ENCODE measurements at regions not wholly inside any gene's neighbourhood (a gene's known extent, or its start where the extent isn't known, plus 50 kb on each side); places are given as distances from the start of the nearest gene placed in this dataset.
"Not testable (repeated sequence)": the region's sequence is repeated elsewhere in the genome, so short reads cannot be mapped to it uniquely, and the experiment has no call there.

- peaks cover 3% of the 10 kb centered on the region for H3K9me3 ChIP-seq (replicated peaks; ENCODE audit: low read length)
- no peak overlapping the region for H3K4me2 ChIP-seq (ENCODE audit: low read length)
- H3K4me1 ChIP-seq (ENCODE audit: control insufficient read depth, insufficient read depth, low read length), result no peaks in the 10 kb centered on the region
- H3K4me3 ChIP-seq (ENCODE audit: low read length), result no peak overlapping the region
- no peaks in the 10 kb centered on the region for H3K36me3 ChIP-seq (ENCODE audit: insufficient read depth, low read length)
- no peaks in the 10 kb centered on the region for H3K27me3 ChIP-seq (ENCODE audit: control insufficient read depth, insufficient read depth, low read length)
- H3K9ac ChIP-seq (ENCODE audit: low read depth, low read length), result no peak overlapping the region
Measured at GRCh38 chr11:25615841-25616240, 716.1 kb upstream of the ANO3 start.

- Histone ChIP-seq H3K36me3 (ENCODE audit: insufficient read depth, low read length) (no peaks in the 10 kb centered on the region), H3K9ac (ENCODE audit: low read depth, low read length) (no peak overlapping the region), H3K27me3 (ENCODE audit: control insufficient read depth, insufficient read depth, low read length) (no peaks in the 10 kb centered on the region), H3K4me1 (ENCODE audit: control insufficient read depth, insufficient read depth, low read length) (no peaks in the 10 kb centered on the region), H3K4me3 (ENCODE audit: low read length) (no peak overlapping the region), H3K9me3 (replicated peaks; ENCODE audit: low read length) (peaks cover 7% of the 10 kb centered on the region), H3K4me2 (ENCODE audit: low read length) (no peak overlapping the region)
Measured at GRCh38 chr11:25625094-25625493, 706.8 kb upstream of the ANO3 start.

DNA sequence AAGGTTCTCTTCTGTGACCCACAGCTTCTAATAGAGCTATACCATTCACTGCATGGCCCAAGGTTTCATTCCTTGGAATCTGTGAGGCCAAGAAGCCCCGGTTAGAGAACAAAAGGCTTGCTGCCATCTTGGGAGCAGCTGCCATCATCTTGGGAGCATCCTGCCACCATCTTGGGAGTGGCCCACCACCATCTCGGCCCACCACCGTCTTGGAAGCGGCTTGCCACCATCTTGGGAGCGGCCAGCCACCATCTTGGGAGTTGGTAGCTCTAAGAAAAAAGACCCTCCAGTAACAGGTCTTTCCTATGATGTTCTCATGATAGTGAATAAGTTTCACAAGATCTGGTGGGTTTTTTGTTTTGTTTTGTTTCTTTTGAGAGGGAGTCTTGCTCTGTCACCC lies 703.9 kb upstream of the ANO3 start:
- H3K36me3 ChIP-seq (ENCODE audit: insufficient read depth, low read length), result no peaks in the 10 kb centered on the region
- H3K4me1 ChIP-seq (ENCODE audit: control insufficient read depth, insufficient read depth, low read length), result no peaks in the 10 kb centered on the region
- peaks cover 7% of the 10 kb centered on the region for H3K9me3 ChIP-seq (replicated peaks; ENCODE audit: low read length)
- no peak overlapping the region for H3K4me3 ChIP-seq (ENCODE audit: low read length)
- H3K27me3 ChIP-seq (ENCODE audit: control insufficient read depth, insufficient read depth, low read length), result no peaks in the 10 kb centered on the region
- no peak overlapping the region for H3K9ac ChIP-seq (ENCODE audit: low read depth, low read length)
- H3K4me2 ChIP-seq (ENCODE audit: low read length), result no peak overlapping the region

DNA sequence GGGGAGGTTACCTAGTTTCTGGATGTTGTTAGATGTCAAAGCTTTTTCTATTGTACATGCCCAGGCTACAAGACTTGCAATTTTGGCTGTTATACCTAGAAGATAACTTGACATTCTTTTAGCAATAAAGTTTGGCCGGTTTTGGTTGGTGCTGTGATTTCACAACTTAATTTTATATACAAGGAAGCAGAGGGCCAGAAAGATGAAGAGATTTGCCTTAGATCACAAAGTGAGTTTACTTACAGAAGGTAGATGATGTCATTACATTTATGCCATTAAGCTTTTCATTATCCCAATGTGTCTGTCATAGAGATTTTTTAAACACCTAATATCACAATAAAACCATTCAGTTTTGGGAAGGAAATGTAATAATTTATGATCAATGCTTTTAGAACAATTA lies 698.7 kb upstream of the ANO3 start:
- H3K27me3 ChIP-seq (ENCODE audit: control insufficient read depth, insufficient read depth, low read length), result no peaks in the 10 kb centered on the region
- peaks cover 3% of the 10 kb centered on the region for H3K9me3 ChIP-seq (replicated peaks; ENCODE audit: low read length)
- no peak overlapping the region for H3K4me3 ChIP-seq (ENCODE audit: low read length)
- H3K9ac ChIP-seq (ENCODE audit: low read depth, low read length), result no peak overlapping the region
- H3K4me1 ChIP-seq (ENCODE audit: control insufficient read depth, insufficient read depth, low read length), result no peaks in the 10 kb centered on the region
- no peak overlapping the region for H3K4me2 ChIP-seq (ENCODE audit: low read length)
- H3K36me3 ChIP-seq (ENCODE audit: insufficient read depth, low read length), result no peaks in the 10 kb centered on the region

- H3K9ac ChIP-seq (ENCODE audit: low read depth, low read length); H3K4me1 ChIP-seq (ENCODE audit: control insufficient read depth, insufficient read depth, low read length); H3K36me3 ChIP-seq (ENCODE audit: insufficient read depth, low read length); H3K9me3 ChIP-seq (replicated peaks; ENCODE audit: low read length); H3K27me3 ChIP-seq (ENCODE audit: control insufficient read depth, insufficient read depth, low read length); H3K4me2 ChIP-seq (ENCODE audit: low read length); H3K4me3 ChIP-seq (ENCODE audit: low read length): not testable (repeated sequence)
Measured at GRCh38 chr11:25649220-25649619, 682.7 kb upstream of the ANO3 start.

GRCh38 chr11:25650319-25650718 lies 681.6 kb upstream of the ANO3 start:
- Histone ChIP-seq H3K9me3 (replicated peaks; ENCODE audit: low read length) (no peaks in the 10 kb centered on the region), H3K9ac (ENCODE audit: low read depth, low read length) (no peak overlapping the region), H3K4me3 (ENCODE audit: low read length) (no peak overlapping the region), H3K4me1 (ENCODE audit: control insufficient read depth, insufficient read depth, low read length) (no peaks in the 10 kb centered on the region), H3K27me3 (ENCODE audit: control insufficient read depth, insufficient read depth, low read length) (no peaks in the 10 kb centered on the region), H3K36me3 (ENCODE audit: insufficient read depth, low read length) (no peaks in the 10 kb centered on the region), H3K4me2 (ENCODE audit: low read length) (no peak overlapping the region)

- H3K36me3 ChIP-seq (ENCODE audit: insufficient read depth, low read length), result no peaks in the 10 kb centered on the region
- H3K9me3 ChIP-seq (replicated peaks; ENCODE audit: low read length), result peaks cover 5% of the 10 kb centered on the region
- H3K4me2 ChIP-seq (ENCODE audit: low read length), result no peak overlapping the region
- no peaks in the 10 kb centered on the region for H3K27me3 ChIP-seq (ENCODE audit: control insufficient read depth, insufficient read depth, low read length)
- no peak overlapping the region for H3K4me3 ChIP-seq (ENCODE audit: low read length)
- no peak overlapping the region for H3K9ac ChIP-seq (ENCODE audit: low read depth, low read length)
- no peaks in the 10 kb centered on the region for H3K4me1 ChIP-seq (ENCODE audit: control insufficient read depth, insufficient read depth, low read length)
Measured at GRCh38 chr11:25655636-25656035, 676.3 kb upstream of the ANO3 start.

DNA sequence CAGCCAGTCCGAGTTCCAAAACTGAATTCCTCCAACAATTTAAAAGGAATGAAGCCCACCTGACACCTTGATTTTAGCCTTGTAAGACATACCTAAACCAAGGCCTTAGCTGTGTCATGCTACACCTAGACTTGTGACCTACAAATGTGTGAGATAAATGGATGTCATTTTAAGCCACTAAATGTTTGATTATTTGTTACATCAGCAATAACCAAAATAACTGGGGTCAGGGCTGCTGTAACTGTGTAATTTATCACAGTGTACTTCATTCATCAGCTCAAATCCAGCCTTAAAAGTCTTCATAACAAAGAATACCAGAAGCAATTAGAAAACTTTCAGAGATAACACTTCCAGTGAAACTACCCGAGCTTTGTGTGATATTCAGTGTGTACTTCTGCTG lies 673.0 kb upstream of the ANO3 start:
- no peaks in the 10 kb centered on the region for H3K27me3 ChIP-seq (ENCODE audit: control insufficient read depth, insufficient read depth, low read length)
- no peak overlapping the region for H3K9ac ChIP-seq (ENCODE audit: low read depth, low read length)
- H3K36me3 ChIP-seq (ENCODE audit: insufficient read depth, low read length), result no peaks in the 10 kb centered on the region
- H3K4me3 ChIP-seq (ENCODE audit: low read length), result no peak overlapping the region
- H3K4me2 ChIP-seq (ENCODE audit: low read length), result no peak overlapping the region
- peaks cover 7% of the 10 kb centered on the region for H3K9me3 ChIP-seq (replicated peaks; ENCODE audit: low read length)
- H3K4me1 ChIP-seq (ENCODE audit: control insufficient read depth, insufficient read depth, low read length), result no peaks in the 10 kb centered on the region

GRCh38 chr11:25659706-25660105 lies 672.2 kb upstream of the ANO3 start:
- Histone ChIP-seq H3K4me3 (ENCODE audit: low read length) (no peak overlapping the region), H3K36me3 (ENCODE audit: insufficient read depth, low read length) (no peaks in the 10 kb centered on the region), H3K27me3 (ENCODE audit: control insufficient read depth, insufficient read depth, low read length) (no peaks in the 10 kb centered on the region), H3K4me2 (ENCODE audit: low read length) (no peak overlapping the region), H3K4me1 (ENCODE audit: control insufficient read depth, insufficient read depth, low read length) (no peaks in the 10 kb centered on the region), H3K9ac (ENCODE audit: low read depth, low read length) (no peak overlapping the region), H3K9me3 (replicated peaks; ENCODE audit: low read length) (peaks cover 8% of the 10 kb centered on the region)

- no peaks in the 10 kb centered on the region for H3K4me1 ChIP-seq (ENCODE audit: control insufficient read depth, insufficient read depth, low read length)
Measured at GRCh38 chr11:25667871-25668270, 664.1 kb upstream of the ANO3 start.

GRCh38 chr11:25691959-25692358 lies 640.0 kb upstream of the ANO3 start:
- no peak overlapping the region for H3K4me3 ChIP-seq (ENCODE audit: low read length)
- no peak overlapping the region for H3K4me2 ChIP-seq (ENCODE audit: low read length)
- no peaks in the 10 kb centered on the region for H3K36me3 ChIP-seq (ENCODE audit: insufficient read depth, low read length)
- H3K9ac ChIP-seq (ENCODE audit: low read depth, low read length), result no peak overlapping the region
- H3K4me1 ChIP-seq (ENCODE audit: control insufficient read depth, insufficient read depth, low read length), result no peaks in the 10 kb centered on the region
- H3K9me3 ChIP-seq (replicated peaks; ENCODE audit: low read length), result peaks cover 7% of the 10 kb centered on the region
- no peaks in the 10 kb centered on the region for H3K27me3 ChIP-seq (ENCODE audit: control insufficient read depth, insufficient read depth, low read length)

More at GRCh38 chr11:25667871-25668270, 664.1 kb upstream of the ANO3 start:
- Histone ChIP-seq H3K4me3 (ENCODE audit: low read length) (no peak overlapping the region), H3K27me3 (ENCODE audit: control insufficient read depth, insufficient read depth, low read length) (no peaks in the 10 kb centered on the region), H3K9me3 (replicated peaks; ENCODE audit: low read length) (peaks cover 3% of the 10 kb centered on the region), H3K9ac (ENCODE audit: low read depth, low read length) (no peak overlapping the region), H3K36me3 (ENCODE audit: insufficient read depth, low read length) (no peaks in the 10 kb centered on the region), H3K4me2 (ENCODE audit: low read length) (no peak overlapping the region)

DNA sequence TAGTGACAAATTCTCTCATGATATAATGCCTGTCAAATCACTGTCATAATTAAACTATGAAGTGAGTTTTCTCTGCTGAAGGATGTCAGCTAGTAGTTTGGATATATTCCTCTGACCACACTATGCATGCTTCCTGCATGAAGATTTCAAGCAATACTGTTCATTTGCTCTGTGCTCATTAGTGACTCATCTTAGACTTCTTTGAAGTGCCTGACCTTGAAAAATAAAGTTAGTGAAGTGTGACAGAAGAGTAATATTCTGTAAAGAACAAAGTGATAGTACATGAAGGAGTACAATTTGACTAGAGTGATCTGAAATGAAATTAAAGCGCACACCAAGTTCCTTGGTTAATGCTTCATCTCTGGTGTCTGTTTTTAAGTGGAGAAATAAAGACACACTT lies 629.5 kb upstream of the ANO3 start:
- Histone ChIP-seq H3K4me3 (ENCODE audit: low read length) (no peak overlapping the region), H3K27me3 (ENCODE audit: control insufficient read depth, insufficient read depth, low read length) (no peaks in the 10 kb centered on the region), H3K36me3 (ENCODE audit: insufficient read depth, low read length) (no peaks in the 10 kb centered on the region), H3K9me3 (replicated peaks; ENCODE audit: low read length) (no peaks in the 10 kb centered on the region), H3K4me1 (ENCODE audit: control insufficient read depth, insufficient read depth, low read length) (no peaks in the 10 kb centered on the region), H3K9ac (ENCODE audit: low read depth, low read length) (no peak overlapping the region), H3K4me2 (ENCODE audit: low read length) (no peak overlapping the region)
